ENCODE measurements at regions not wholly inside any gene's neighbourhood (a gene's known extent, or its start where the extent isn't known, plus 50 kb on each side); places are given as distances from the start of the nearest gene placed in this dataset.
"Not testable (repeated sequence)": the region's sequence is repeated elsewhere in the genome, so short reads cannot be mapped to it uniquely, and the experiment has no call there.

DNA sequence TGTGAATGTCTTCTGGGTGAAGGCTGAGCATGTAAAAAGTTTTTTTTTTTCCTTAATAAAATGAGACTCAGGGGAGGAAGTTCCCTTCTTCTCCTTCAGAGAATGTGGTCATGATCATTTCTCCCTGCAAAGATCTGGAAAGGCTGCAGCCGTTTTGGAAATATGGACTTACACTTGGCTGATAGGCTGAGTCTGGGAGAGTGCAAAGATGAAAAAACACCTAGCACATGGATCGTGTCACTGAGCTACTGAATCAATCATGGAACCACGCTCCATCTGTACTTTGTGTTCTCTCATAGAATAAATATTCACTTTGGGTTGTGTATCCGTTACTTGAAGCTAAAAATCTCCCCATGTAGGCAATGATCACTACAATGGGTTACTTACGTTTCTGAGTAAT lies 290.9 kb upstream of the POTED start:
- H3K27ac ChIP-seq (ENCODE audit: insufficient read depth, low read length); BruUV-seq (replicated peaks); H4K91ac ChIP-seq (ENCODE audit: insufficient read depth, low read depth, low read length); H2AFZ ChIP-seq (replicated peaks; ENCODE audit: low read length, poor library complexity); H2AK9ac ChIP-seq (replicated peaks; ENCODE audit: low read depth, low read length, poor library complexity); H2BK15ac ChIP-seq (ENCODE audit: low read depth, low read length); H2BK20ac ChIP-seq (ENCODE audit: low read depth, low read length); H3K23ac ChIP-seq (ENCODE audit: low read depth, low read length); H4K20me1 ChIP-seq (ENCODE audit: insufficient read depth, low read length); H3K56ac ChIP-seq (ENCODE audit: extremely low read depth, insufficient read depth, low read length); H2BK5ac ChIP-seq (ENCODE audit: low read depth, low read length, poor library complexity, severe bottlenecking); intact Hi-C loops (cut with micrococcal nuclease); H3K4me3 ChIP-seq (ENCODE audit: insufficient read depth, low read depth, low read length); H3K4ac ChIP-seq (ENCODE audit: low read depth, low read length); H4K8ac ChIP-seq (ENCODE audit: low read depth in 2 of 2, low read length in 2 of 2); in situ Hi-C loops (cut with MboI; ENCODE audit: low sequenced_read_pairs); H3K36me3 ChIP-seq (ENCODE audit: control insufficient read depth, insufficient read depth, low read length); H4K5ac ChIP-seq (ENCODE audit: low read depth, low read length); POLR2A ChIA-PET (ENCODE audit: unreplicated experiment); dilution Hi-C loops (cut with HindIII; ENCODE audit: low sequenced_read_pairs, unreplicated experiment); H3K18ac ChIP-seq (ENCODE audit: low read depth, low read length); DNase-seq; ATAC-seq (ENCODE audit: low read depth); H3K9ac ChIP-seq (ENCODE audit: low read depth, low read length); H3K79me1 ChIP-seq (ENCODE audit: low read depth in 1 of 2, low read length in 2 of 2); H2AK5ac ChIP-seq (ENCODE audit: low read depth, low read length); H2BK120ac ChIP-seq (ENCODE audit: low read depth, low read length); H3K9me1 ChIP-seq (ENCODE audit: insufficient read depth, low read length); H3K27me3 ChIP-seq (ENCODE audit: control insufficient read depth, insufficient read depth, low read length); H3K14ac ChIP-seq (replicated peaks; ENCODE audit: low read depth, low read length); H3K4me2 ChIP-seq (ENCODE audit: low read depth, low read length); H3K4me1 ChIP-seq (ENCODE audit: control insufficient read depth, insufficient read depth, low read length); CTCF ChIA-PET; H3K9me3 ChIP-seq (ENCODE audit: control insufficient read depth, insufficient read depth, low read length): not testable (repeated sequence)
- WGBS, 2 experiments (ENCODE audit: extremely low coverage in 2 of 2, insufficient read length in 1 of 2), result no CpG with 5 or more reads among the region's 5 CpGs

DNA sequence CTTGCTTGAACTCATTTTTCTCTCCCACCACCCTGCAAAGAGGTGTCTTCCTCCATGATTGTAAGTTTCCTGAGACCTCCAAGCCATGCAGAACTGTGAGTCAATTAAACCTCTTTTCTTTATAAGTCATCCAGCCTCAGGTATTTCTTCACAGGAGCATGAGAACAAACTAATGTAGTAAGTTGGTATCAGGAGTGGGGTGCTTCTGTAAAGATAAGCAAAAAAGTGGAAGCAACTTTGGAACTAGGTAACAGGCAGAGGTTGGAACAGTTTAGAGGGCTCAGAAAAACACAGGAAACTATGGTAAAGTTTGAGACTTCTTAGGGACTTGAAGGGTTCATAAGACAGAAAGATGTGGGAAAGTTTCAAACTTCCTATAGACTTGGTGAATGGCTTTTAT lies 287.7 kb upstream of the POTED start:
- H3K14ac ChIP-seq (replicated peaks; ENCODE audit: low read depth, low read length); H2BK15ac ChIP-seq (ENCODE audit: low read depth, low read length); H3K18ac ChIP-seq (ENCODE audit: low read depth, low read length); H3K4ac ChIP-seq (ENCODE audit: low read depth, low read length); H3K4me2 ChIP-seq (ENCODE audit: low read depth, low read length); BruUV-seq (replicated peaks); intact Hi-C loops (cut with micrococcal nuclease); H4K91ac ChIP-seq (ENCODE audit: insufficient read depth, low read depth, low read length); H2BK5ac ChIP-seq (ENCODE audit: low read depth, low read length, poor library complexity, severe bottlenecking); H2AK5ac ChIP-seq (ENCODE audit: low read depth, low read length); H2BK20ac ChIP-seq (ENCODE audit: low read depth, low read length); H3K9me1 ChIP-seq (ENCODE audit: insufficient read depth, low read length); H3K9ac ChIP-seq (ENCODE audit: low read depth, low read length); H2BK120ac ChIP-seq (ENCODE audit: low read depth, low read length); ATAC-seq (ENCODE audit: low read depth); H2AK9ac ChIP-seq (replicated peaks; ENCODE audit: low read depth, low read length, poor library complexity); in situ Hi-C loops (cut with MboI; ENCODE audit: low sequenced_read_pairs); H3K4me3 ChIP-seq (ENCODE audit: insufficient read depth, low read depth, low read length); H4K5ac ChIP-seq (ENCODE audit: low read depth, low read length); H3K56ac ChIP-seq (ENCODE audit: extremely low read depth, insufficient read depth, low read length); H3K27ac ChIP-seq (ENCODE audit: insufficient read depth, low read length); DNase-seq; H3K9me3 ChIP-seq (ENCODE audit: control insufficient read depth, insufficient read depth, low read length); H3K79me1 ChIP-seq (ENCODE audit: low read depth in 1 of 2, low read length in 2 of 2); H4K20me1 ChIP-seq (ENCODE audit: insufficient read depth, low read length); POLR2A ChIA-PET (ENCODE audit: unreplicated experiment); H4K8ac ChIP-seq (ENCODE audit: low read depth in 2 of 2, low read length in 2 of 2); dilution Hi-C loops (cut with HindIII; ENCODE audit: low sequenced_read_pairs, unreplicated experiment); H3K36me3 ChIP-seq (ENCODE audit: control insufficient read depth, insufficient read depth, low read length); H3K4me1 ChIP-seq (ENCODE audit: control insufficient read depth, insufficient read depth, low read length); H3K27me3 ChIP-seq (ENCODE audit: control insufficient read depth, insufficient read depth, low read length); H2AFZ ChIP-seq (replicated peaks; ENCODE audit: low read length, poor library complexity); CTCF ChIA-PET; H3K23ac ChIP-seq (ENCODE audit: low read depth, low read length): not testable (repeated sequence)

Data from IMR-90 (cell line).